Activated CD8-positive, alpha-beta memory T cell treated with anti-CD3 and anti-CD28 coated beads for 24 hours (primary cell): ENCODE measurements at regions not wholly inside any gene's neighbourhood (a gene's known extent, or its start where the extent isn't known, plus 50 kb on each side); places are given as distances from the start of the nearest gene placed in this dataset.

ENCODE experiments used
- DNase-seq: peaks from one replicate; pipeline ENCODE4 v3.0.0-alpha.2; 2020

- no peak for DNase-seq
These were observed 50.1 kb upstream of the KCNJ15 start for GRCh38 chr21:38206646-38207045.
